ENCODE measurements at regions not wholly inside any gene's neighbourhood (a gene's known extent, or its start where the extent isn't known, plus 50 kb on each side); places are given as distances from the start of the nearest gene placed in this dataset.

GRCh38 chr20:22805996-22806395 lies 221.6 kb upstream of the FOXA2 start:
- TF ChIP-seq, protein P1, sequence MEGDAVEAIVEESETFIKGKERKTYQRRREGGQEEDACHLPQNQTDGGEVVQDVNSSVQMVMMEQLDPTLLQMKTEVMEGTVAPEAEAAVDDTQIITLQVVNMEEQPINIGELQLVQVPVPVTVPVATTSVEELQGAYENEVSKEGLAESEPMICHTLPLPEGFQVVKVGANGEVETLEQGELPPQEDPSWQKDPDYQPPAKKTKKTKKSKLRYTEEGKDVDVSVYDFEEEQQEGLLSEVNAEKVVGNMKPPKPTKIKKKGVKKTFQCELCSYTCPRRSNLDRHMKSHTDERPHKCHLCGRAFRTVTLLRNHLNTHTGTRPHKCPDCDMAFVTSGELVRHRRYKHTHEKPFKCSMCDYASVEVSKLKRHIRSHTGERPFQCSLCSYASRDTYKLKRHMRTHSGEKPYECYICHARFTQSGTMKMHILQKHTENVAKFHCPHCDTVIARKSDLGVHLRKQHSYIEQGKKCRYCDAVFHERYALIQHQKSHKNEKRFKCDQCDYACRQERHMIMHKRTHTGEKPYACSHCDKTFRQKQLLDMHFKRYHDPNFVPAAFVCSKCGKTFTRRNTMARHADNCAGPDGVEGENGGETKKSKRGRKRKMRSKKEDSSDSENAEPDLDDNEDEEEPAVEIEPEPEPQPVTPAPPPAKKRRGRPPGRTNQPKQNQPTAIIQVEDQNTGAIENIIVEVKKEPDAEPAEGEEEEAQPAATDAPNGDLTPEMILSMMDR (IDR thresholded peaks at IDR 0.05) = no peak
- no peak for TF ChIP-seq EP300 (IDR thresholded peaks at IDR 0.05)
- TF ChIP-seq POLR2A (IDR thresholded peaks at IDR 0.05; ENCODE audit: low read depth) = no peak
- no peak for TF ChIP-seq POLR2AphosphoS5 (IDR thresholded peaks at IDR 0.05)
